GM23338 (cell line): ENCODE measurements at regions not wholly inside any gene's neighbourhood (a gene's known extent, or its start where the extent isn't known, plus 50 kb on each side); places are given as distances from the start of the nearest gene placed in this dataset.
A peak's percentile ranks its signal among the peaks of the same experiment; 100 is the strongest.

ENCODE experiments used
- ATAC-seq: fragments of 200-7000 bp; cut with Tn5 transposase; 3 replicates; pipeline ENCODE4 v1.9.1; 2020
- DNase-seq: peaks from one replicate; pipeline ENCODE4 v3.0.0-alpha.2; 2015; ENCODE audit warnings: low spot score
- H2AFZ ChIP-seq: fragments of 200-600 bp; sonication (generic); 2 replicates; pipeline ENCODE4 v1.8.0; 2016; ENCODE audit warnings: antibody characterized with exemption, mild to moderate bottlenecking, moderate library complexity
- H3F3A ChIP-seq: fragments of 200-600 bp; sonication (generic); replicated peaks from 2 replicates; pipeline ENCODE4 v1.8.0; 2017; ENCODE audit warnings: antibody characterized with exemption, mixed run types, low read depth
- H3K27ac ChIP-seq: fragments of 200-600 bp; sonication (generic); 2 replicates; pipeline ENCODE4 v1.6.1; 2016; ENCODE audit warnings: low read depth
- H3K27me3 ChIP-seq: fragments of 200-600 bp; sonication (generic); 2 replicates; pipeline ENCODE4 v1.8.0; 2016; ENCODE audit warnings: mild to moderate bottlenecking, mixed run types, moderate library complexity; ENCODE audit not compliant: insufficient read depth
- H3K36me3 ChIP-seq: fragments of 200-600 bp; sonication (generic); 2 replicates; pipeline ENCODE4 v1.8.0; 2016; ENCODE audit warnings: mild to moderate bottlenecking; ENCODE audit not compliant: insufficient read depth
- H3K4me1 ChIP-seq: fragments of 200-600 bp; sonication (generic); 2 replicates; pipeline ENCODE4 v1.8.0; 2016; ENCODE audit warnings: mild to moderate bottlenecking, moderate library complexity; ENCODE audit not compliant: insufficient read depth
- H3K4me2 ChIP-seq: fragments of 200-600 bp; sonication (generic); 2 replicates; pipeline ENCODE4 v1.7.1; 2017; ENCODE audit warnings: mixed run types
- H3K4me3 ChIP-seq: fragments of 200-600 bp; sonication (generic); 2 replicates; pipeline ENCODE4 v1.6.1; 2016; ENCODE audit warnings: mixed run types
- H3K79me2 ChIP-seq: fragments of 200-600 bp; sonication (generic); replicated peaks from 2 replicates; pipeline ENCODE4 v1.8.0; 2017; ENCODE audit warnings: mild to moderate bottlenecking; ENCODE audit not compliant: insufficient read depth
- H3K9me2 ChIP-seq: fragments of 200-600 bp; sonication (generic); 2 replicates; pipeline ENCODE4 v1.8.0; 2017; ENCODE audit not compliant: insufficient read depth
- H4K20me1 ChIP-seq: fragments of 200-600 bp; sonication (generic); replicated peaks from 2 replicates; pipeline ENCODE4 v1.8.0; 2017; ENCODE audit warnings: mild to moderate bottlenecking; ENCODE audit not compliant: insufficient read depth
- H3K27ac Mint-ChIP-seq: 2 replicates; pipeline ENCODE4 v1.8.0; 2020; ENCODE audit warnings: inconsistent platforms, mild to moderate bottlenecking, moderate library complexity, mixed read lengths
- H3K27me3 Mint-ChIP-seq: 3 replicates; pipeline ENCODE4 v1.8.0; 2022; ENCODE audit warnings: low read depth, mild to moderate bottlenecking, moderate library complexity, mixed read lengths, inconsistent platforms; ENCODE audit not compliant: insufficient read depth, poor library complexity
- H3K36me3 Mint-ChIP-seq: 3 replicates; pipeline ENCODE4 v1.8.0; 2021; ENCODE audit warnings: low read depth, mild to moderate bottlenecking, inconsistent platforms, moderate library complexity, mixed read lengths
- H3K4me1 Mint-ChIP-seq: 3 replicates; pipeline ENCODE4 v1.8.0; 2020; ENCODE audit warnings: mild to moderate bottlenecking, inconsistent platforms, mixed read lengths
- H3K4me3 Mint-ChIP-seq: 3 replicates; pipeline ENCODE4 v1.8.0; 2021; ENCODE audit warnings: moderate library complexity, mild to moderate bottlenecking, inconsistent platforms, mixed read lengths
- H3K9me3 Mint-ChIP-seq: 3 replicates; pipeline ENCODE4 v1.8.0; 2020; ENCODE audit warnings: moderate library complexity, mild to moderate bottlenecking, inconsistent platforms, mixed read lengths
- EZH2 ChIP-seq: fragments of 200-600 bp; sonication (generic); IDR thresholded peaks from one replicate; pipeline ENCODE4 v1.8.0; 2017; ENCODE audit warnings: antibody characterized with exemption, mild to moderate bottlenecking, low read depth; ENCODE audit not compliant: unreplicated experiment
- EZH2phosphoT487 ChIP-seq: fragments of 200-600 bp; sonication (generic); IDR thresholded peaks from one replicate; pipeline ENCODE4 v1.8.1; 2018; ENCODE audit warnings: antibody characterized with exemption; ENCODE audit not compliant: unreplicated experiment
- JUNB ChIP-seq: IDR thresholded peaks from one replicate; pipeline ENCODE4 v1.6.1; 2016; ENCODE audit warnings: antibody characterized with exemption; ENCODE audit not compliant: unreplicated experiment
- NANOG ChIP-seq: IDR thresholded peaks from 2 replicates; pipeline ENCODE4 v1.6.1; 2016; ENCODE audit warnings: antibody characterized with exemption, borderline replicate concordance
- STAT1 ChIP-seq: IDR thresholded peaks from one replicate; pipeline ENCODE4 v1.6.1; 2016; ENCODE audit warnings: antibody characterized with exemption; ENCODE audit not compliant: unreplicated experiment
- ZNF114 ChIP-seq: fragments of 250-450 bp; sonication (Bioruptor Pico); IDR thresholded peaks from 2 replicates; pipeline ENCODE4 v1.5.0; 2020; ENCODE audit warnings: mild to moderate bottlenecking, moderate library complexity
- ZNF331 ChIP-seq: fragments of 250-450 bp; sonication (Bioruptor Pico); IDR thresholded peaks from 2 replicates; pipeline ENCODE4 v1.5.0; 2020; ENCODE audit warnings: low read depth, mild to moderate bottlenecking, moderate library complexity
- TF ChIP-seq, protein P1 (sequence below): IDR thresholded peaks from one replicate; pipeline ENCODE4 v1.6.1; 2018; ENCODE audit warnings: antibody characterized with exemption; ENCODE audit not compliant: unreplicated experiment
- TF ChIP-seq, protein P2 (sequence below), 2 experiments: fragments of 200-600 bp in 1 of 2; sonication (generic) in 1 of 2; conservative IDR thresholded peaks; 2 replicates each; pipeline versions ENCODE4 v1.5.1 to v1.6.1; 2016 to 2017; ENCODE audit warnings: antibody characterized with exemption in 2 of 2, low read depth in 2 of 2, mild to moderate bottlenecking in 2 of 2, moderate library complexity in 1 of 2

DNA sequence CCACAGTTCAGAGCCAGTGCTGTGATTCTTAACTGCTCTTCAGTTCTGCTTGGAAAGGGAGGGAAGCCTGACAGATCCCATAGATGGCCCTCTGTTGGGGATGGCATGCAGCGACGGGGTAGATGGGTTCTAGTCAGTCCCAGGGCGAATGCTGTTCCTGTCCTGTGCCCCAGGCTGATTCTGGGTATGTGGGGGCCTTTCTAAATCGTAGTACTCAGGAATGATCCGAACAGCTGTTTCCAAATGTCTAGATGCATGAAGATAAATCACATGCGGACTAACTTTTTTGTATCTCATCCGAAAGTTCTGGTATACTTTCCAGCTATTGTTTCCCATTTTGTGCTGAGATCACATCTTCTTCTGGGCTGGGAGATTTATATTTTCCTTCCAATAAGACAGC is 186.0 kb upstream of the MKI67 start:
- H3K79me2 ChIP-seq, result no peaks in the 10 kb centered on the region
- no peak overlapping the region for H3K4me2 ChIP-seq
- Mint-ChIP-seq H3K27ac (no peak overlapping the region; the same call in 1 of the 2 replicates), H3K36me3 (no peaks in the 10 kb centered on the region; the same call in 2 of the 3 replicates), H3K4me1 (peaks cover 22% of the 10 kb centered on the region), H3K4me3 (no peak overlapping the region), H3K27me3 (peaks cover 8% of the 10 kb centered on the region), H3K9me3 (no peaks in the 10 kb centered on the region)
- H3K36me3 ChIP-seq, result no peaks in the 10 kb centered on the region
- H4K20me1 ChIP-seq, result no peaks in the 10 kb centered on the region
- no peaks in the 10 kb centered on the region for H3K27me3 ChIP-seq
- H3K4me3 ChIP-seq, result no peak overlapping the region
- no peaks in the 10 kb centered on the region for H3K4me1 ChIP-seq
- H3K27ac ChIP-seq, result no peak overlapping the region
- peak; percentile 31; the same call in 2 of the 3 replicates for ATAC-seq
- DNase-seq, result no peak
- no peaks in the 10 kb centered on the region for H3F3A ChIP-seq
- TF ChIP-seq, protein P1, sequence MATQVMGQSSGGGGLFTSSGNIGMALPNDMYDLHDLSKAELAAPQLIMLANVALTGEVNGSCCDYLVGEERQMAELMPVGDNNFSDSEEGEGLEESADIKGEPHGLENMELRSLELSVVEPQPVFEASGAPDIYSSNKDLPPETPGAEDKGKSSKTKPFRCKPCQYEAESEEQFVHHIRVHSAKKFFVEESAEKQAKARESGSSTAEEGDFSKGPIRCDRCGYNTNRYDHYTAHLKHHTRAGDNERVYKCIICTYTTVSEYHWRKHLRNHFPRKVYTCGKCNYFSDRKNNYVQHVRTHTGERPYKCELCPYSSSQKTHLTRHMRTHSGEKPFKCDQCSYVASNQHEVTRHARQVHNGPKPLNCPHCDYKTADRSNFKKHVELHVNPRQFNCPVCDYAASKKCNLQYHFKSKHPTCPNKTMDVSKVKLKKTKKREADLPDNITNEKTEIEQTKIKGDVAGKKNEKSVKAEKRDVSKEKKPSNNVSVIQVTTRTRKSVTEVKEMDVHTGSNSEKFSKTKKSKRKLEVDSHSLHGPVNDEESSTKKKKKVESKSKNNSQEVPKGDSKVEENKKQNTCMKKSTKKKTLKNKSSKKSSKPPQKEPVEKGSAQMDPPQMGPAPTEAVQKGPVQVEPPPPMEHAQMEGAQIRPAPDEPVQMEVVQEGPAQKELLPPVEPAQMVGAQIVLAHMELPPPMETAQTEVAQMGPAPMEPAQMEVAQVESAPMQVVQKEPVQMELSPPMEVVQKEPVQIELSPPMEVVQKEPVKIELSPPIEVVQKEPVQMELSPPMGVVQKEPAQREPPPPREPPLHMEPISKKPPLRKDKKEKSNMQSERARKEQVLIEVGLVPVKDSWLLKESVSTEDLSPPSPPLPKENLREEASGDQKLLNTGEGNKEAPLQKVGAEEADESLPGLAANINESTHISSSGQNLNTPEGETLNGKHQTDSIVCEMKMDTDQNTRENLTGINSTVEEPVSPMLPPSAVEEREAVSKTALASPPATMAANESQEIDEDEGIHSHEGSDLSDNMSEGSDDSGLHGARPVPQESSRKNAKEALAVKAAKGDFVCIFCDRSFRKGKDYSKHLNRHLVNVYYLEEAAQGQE, result no peak
- no peaks in the 10 kb centered on the region for H3K9me2 ChIP-seq
- H2AFZ ChIP-seq, result peak overlapping the region; percentile 72; the same call in 1 of the 2 replicates

DNA sequence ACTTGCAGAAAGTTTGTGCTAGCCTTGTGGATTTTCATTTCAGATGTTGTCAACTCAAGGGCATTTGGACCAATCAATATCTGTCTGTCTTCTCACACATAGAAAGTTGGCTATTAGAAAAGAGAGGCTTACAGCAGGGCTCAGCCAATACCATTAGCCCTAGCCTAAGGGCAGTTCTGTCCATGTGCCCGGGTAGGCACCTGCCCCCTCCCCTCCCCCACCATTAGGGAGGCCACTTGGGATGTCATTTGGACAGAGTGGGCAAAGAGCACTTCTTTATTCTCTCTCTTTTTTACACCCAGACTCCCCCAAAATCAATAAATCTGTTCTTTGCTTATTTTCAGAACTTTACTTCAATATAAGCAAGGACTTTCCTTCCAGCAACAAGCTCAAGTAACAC is 188.5 kb upstream of the MKI67 start:
- H3K9me2 ChIP-seq, result no peaks in the 10 kb centered on the region
- H3F3A ChIP-seq, result no peaks in the 10 kb centered on the region
- no peak overlapping the region for H2AFZ ChIP-seq
- no peaks in the 10 kb centered on the region for H3K27me3 ChIP-seq
- H3K4me1 ChIP-seq, result no peaks in the 10 kb centered on the region
- H4K20me1 ChIP-seq, result no peaks in the 10 kb centered on the region
- ATAC-seq (no peak), DNase-seq (no peak)
- peaks cover 22% of the 10 kb centered on the region for H3K4me1 Mint-ChIP-seq
- no peaks in the 10 kb centered on the region for H3K36me3 ChIP-seq
- no peaks in the 10 kb centered on the region for H3K9me3 Mint-ChIP-seq
- H3K4me3 Mint-ChIP-seq, result no peak overlapping the region
- H3K27ac ChIP-seq, result no peak overlapping the region
- H3K79me2 ChIP-seq, result no peaks in the 10 kb centered on the region
- H3K4me2 ChIP-seq, result no peak overlapping the region
- H3K27ac Mint-ChIP-seq, result no peak overlapping the region
- no peak overlapping the region for H3K4me3 ChIP-seq
- no peaks in the 10 kb centered on the region; the same call in 2 of the 3 replicates for H3K36me3 Mint-ChIP-seq
- peaks cover 8% of the 10 kb centered on the region for H3K27me3 Mint-ChIP-seq
- TF ChIP-seq ZNF331 (CRISPR knock-in tag), result no peak
- TF ChIP-seq, protein P1, result no peak
- TF ChIP-seq NANOG, result no peak
- no peak for TF ChIP-seq JUNB
- TF ChIP-seq EZH2phosphoT487, result no peak
- TF ChIP-seq EZH2, result no peak
- TF ChIP-seq STAT1, result no peak
- no peak for TF ChIP-seq ZNF114
- TF ChIP-seq, protein P2, sequence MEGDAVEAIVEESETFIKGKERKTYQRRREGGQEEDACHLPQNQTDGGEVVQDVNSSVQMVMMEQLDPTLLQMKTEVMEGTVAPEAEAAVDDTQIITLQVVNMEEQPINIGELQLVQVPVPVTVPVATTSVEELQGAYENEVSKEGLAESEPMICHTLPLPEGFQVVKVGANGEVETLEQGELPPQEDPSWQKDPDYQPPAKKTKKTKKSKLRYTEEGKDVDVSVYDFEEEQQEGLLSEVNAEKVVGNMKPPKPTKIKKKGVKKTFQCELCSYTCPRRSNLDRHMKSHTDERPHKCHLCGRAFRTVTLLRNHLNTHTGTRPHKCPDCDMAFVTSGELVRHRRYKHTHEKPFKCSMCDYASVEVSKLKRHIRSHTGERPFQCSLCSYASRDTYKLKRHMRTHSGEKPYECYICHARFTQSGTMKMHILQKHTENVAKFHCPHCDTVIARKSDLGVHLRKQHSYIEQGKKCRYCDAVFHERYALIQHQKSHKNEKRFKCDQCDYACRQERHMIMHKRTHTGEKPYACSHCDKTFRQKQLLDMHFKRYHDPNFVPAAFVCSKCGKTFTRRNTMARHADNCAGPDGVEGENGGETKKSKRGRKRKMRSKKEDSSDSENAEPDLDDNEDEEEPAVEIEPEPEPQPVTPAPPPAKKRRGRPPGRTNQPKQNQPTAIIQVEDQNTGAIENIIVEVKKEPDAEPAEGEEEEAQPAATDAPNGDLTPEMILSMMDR (conservative IDR thresholded peaks at IDR 0.05; ENCODE audit: low read depth in 2 of 2), result no peak
